ENCODE measurements at regions not wholly inside any gene's neighbourhood (a gene's known extent, or its start where the extent isn't known, plus 50 kb on each side); places are given as distances from the start of the nearest gene placed in this dataset.

- TF ChIP-seq, protein P1, sequence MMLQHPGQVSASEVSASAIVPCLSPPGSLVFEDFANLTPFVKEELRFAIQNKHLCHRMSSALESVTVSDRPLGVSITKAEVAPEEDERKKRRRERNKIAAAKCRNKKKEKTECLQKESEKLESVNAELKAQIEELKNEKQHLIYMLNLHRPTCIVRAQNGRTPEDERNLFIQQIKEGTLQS (CRISPR knock-in tag; conservative IDR thresholded peaks at IDR 0.05), result no peak
- TF ChIP-seq, protein P2, sequence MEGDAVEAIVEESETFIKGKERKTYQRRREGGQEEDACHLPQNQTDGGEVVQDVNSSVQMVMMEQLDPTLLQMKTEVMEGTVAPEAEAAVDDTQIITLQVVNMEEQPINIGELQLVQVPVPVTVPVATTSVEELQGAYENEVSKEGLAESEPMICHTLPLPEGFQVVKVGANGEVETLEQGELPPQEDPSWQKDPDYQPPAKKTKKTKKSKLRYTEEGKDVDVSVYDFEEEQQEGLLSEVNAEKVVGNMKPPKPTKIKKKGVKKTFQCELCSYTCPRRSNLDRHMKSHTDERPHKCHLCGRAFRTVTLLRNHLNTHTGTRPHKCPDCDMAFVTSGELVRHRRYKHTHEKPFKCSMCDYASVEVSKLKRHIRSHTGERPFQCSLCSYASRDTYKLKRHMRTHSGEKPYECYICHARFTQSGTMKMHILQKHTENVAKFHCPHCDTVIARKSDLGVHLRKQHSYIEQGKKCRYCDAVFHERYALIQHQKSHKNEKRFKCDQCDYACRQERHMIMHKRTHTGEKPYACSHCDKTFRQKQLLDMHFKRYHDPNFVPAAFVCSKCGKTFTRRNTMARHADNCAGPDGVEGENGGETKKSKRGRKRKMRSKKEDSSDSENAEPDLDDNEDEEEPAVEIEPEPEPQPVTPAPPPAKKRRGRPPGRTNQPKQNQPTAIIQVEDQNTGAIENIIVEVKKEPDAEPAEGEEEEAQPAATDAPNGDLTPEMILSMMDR (IDR thresholded peaks at IDR 0.05), result no peak
- TF ChIP-seq CBFB (CRISPR knock-in tag; IDR thresholded peaks at IDR 0.05; ENCODE audit: low read depth), result no peak
- TF ChIP-seq SP1 (CRISPR knock-in tag; conservative IDR thresholded peaks at IDR 0.05), result no peak
- TF ChIP-seq ELF4 (CRISPR knock-in tag; IDR thresholded peaks at IDR 0.05; ENCODE audit: low read depth), result no peak
These were observed 284.4 kb upstream of the PHYHIPL start for GRCh38 chr10:58892031-58892531.
